NCI-H524 treated with DMSO at 0.1 percent for 48 hours (cell line): ENCODE measurements at regions not wholly inside any gene's neighbourhood (a gene's known extent, or its start where the extent isn't known, plus 50 kb on each side); places are given as distances from the start of the nearest gene placed in this dataset.

ENCODE experiments used
- DNase-seq: peaks from one replicate; lab custom pipeline; 2025; lab: John Stamatoyannopoulos, UW

- no peak for DNase-seq
Observed at GRCh38 chrX:155694649-155695048, 81.9 kb upstream of the TMLHE start.

DNA sequence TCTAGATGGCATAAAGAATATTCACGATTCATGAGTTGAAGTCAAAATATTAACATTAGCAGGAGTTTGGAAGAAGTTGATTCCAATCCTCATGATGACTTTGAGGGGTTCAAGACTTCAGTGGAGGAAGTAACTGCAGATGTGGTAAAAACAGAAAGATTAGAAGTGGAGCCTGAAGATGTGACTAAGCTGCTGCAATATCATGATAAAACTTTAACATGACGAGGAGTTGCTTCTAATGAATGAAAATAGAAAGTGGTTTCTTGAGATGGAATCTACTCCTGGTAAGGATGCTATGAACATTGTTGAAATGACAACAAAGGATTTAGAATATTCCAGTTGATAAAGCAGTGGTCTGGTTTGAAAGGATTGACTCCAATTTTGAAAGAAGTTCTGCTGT is 70.1 kb upstream of the TMLHE start:
- DNase-seq, result no peak

DNA sequence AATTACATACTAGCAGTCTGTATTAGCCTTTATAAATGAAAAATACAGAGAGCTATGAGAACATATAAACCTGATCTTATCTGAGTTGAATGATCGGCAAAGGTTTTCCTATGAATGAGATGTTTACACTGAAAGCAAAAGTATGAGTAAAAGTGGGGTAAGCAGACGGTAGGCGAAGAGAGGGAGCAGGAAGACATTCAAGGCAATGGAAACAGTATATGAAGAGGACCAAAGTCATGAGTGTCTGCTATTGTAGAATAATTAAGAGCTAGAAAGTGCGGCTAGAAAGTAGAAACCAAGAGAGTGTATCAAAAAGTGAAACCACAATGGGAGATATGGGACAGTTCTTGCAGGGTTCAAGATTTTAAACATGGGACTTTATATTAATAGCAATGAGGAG is 67.0 kb upstream of the TMLHE start:
- no peak for DNase-seq

- no peak for DNase-seq
Observed at GRCh38 chrX:155673338-155673737, 60.6 kb upstream of the TMLHE start.

- DNase-seq, result no peak
Observed at GRCh38 chrX:155666741-155667140, 54.0 kb upstream of the TMLHE start.
